SK-N-MC (cell line): ENCODE measurements at regions not wholly inside any gene's neighbourhood (a gene's known extent, or its start where the extent isn't known, plus 50 kb on each side); places are given as distances from the start of the nearest gene placed in this dataset.

Source experiments
- EZH2 ChIP-seq: fragments of 200-600 bp; sonication (generic); IDR thresholded peaks from one replicate; pipeline ENCODE4 v1.6.1; 2017; ENCODE audit warnings: antibody characterized with exemption
- FOXP2 ChIP-seq: optimal IDR thresholded peaks from 2 replicates; pipeline ENCODE3; 2011; ENCODE audit warnings: mild to moderate bottlenecking, moderate library complexity; ENCODE audit not compliant: insufficient read depth; ENCODE audit errors: extremely low read length, control extremely low read depth

DNA sequence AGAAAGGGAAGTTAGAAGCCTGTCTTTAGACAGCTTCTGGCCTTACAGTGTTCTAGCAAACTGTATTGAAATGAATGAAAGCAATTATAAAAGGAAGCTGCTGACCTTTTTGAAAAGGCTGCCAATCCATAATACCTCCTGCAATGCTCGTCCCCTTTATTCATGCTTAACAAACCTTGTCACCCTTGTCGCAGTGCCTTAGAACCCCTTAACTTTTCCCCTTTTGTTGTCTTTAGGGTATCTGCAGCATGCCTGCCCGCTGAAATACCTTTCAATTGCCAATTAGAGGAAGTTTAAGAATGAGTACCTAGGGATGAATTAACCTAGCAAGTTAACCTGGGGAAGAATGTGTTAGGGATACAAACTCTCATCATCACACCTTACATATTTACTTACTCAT is 731.2 kb downstream of the RERGL start:
- TF ChIP-seq EZH2 (no peak), FOXP2 (no peak)
